Activated CD4-positive, alpha-beta T cell treated with anti-CD3 and anti-CD28 coated beads, Interleukin-2, amount 10 ng/mL, durations not matched to agents 24 days and 14 days (primary cell): ENCODE measurements at regions not wholly inside any gene's neighbourhood (a gene's known extent, or its start where the extent isn't known, plus 50 kb on each side); places are given as distances from the start of the nearest gene placed in this dataset.

ENCODE experiments used
- DNase-seq: peaks from one replicate; pipeline ENCODE4 v3.0.0; 2022
- H3K27ac Mint-ChIP-seq: one replicate; pipeline ENCODE4 v1.8.0; 2022; ENCODE audit warnings: mild to moderate bottlenecking, mixed read lengths
- H3K27me3 Mint-ChIP-seq: one replicate; pipeline ENCODE4 v1.8.0; 2022; ENCODE audit warnings: mixed read lengths
- H3K36me3 Mint-ChIP-seq: one replicate; pipeline ENCODE4 v1.8.0; 2022; ENCODE audit warnings: low read depth, mild to moderate bottlenecking, mixed read lengths
- H3K4me1 Mint-ChIP-seq: one replicate; pipeline ENCODE4 v1.8.0; 2021; ENCODE audit warnings: mixed read lengths
- H3K4me3 Mint-ChIP-seq: one replicate; pipeline ENCODE4 v1.8.0; 2022; ENCODE audit warnings: mild to moderate bottlenecking, moderate library complexity, mixed read lengths
- H3K9me3 Mint-ChIP-seq: one replicate; pipeline ENCODE4 v1.8.0; 2021; ENCODE audit warnings: mixed read lengths
- intact Hi-C: fragments of 100-400 bp; cut with micrococcal nuclease; formaldehyde crosslinking; loops from one replicate; pipeline ENCODE4 v1.15.1; 2023

GRCh38 chr9:79134654-79135053 lies 437.1 kb upstream of the TLE4 start:
- Mint-ChIP-seq H3K27ac (no peak overlapping the region), H3K4me1 (no peaks in the 10 kb centered on the region), H3K9me3 (no peaks in the 10 kb centered on the region), H3K4me3 (no peak overlapping the region), H3K36me3 (no peaks in the 10 kb centered on the region), H3K27me3 (no peaks in the 10 kb centered on the region)
- DNase-seq, result no peak
- intact Hi-C loops, result loop anchor here (10.0 kb wide), 1 partner anchor 820 kb away; no protein-coding TSS in a partner anchor

DNA sequence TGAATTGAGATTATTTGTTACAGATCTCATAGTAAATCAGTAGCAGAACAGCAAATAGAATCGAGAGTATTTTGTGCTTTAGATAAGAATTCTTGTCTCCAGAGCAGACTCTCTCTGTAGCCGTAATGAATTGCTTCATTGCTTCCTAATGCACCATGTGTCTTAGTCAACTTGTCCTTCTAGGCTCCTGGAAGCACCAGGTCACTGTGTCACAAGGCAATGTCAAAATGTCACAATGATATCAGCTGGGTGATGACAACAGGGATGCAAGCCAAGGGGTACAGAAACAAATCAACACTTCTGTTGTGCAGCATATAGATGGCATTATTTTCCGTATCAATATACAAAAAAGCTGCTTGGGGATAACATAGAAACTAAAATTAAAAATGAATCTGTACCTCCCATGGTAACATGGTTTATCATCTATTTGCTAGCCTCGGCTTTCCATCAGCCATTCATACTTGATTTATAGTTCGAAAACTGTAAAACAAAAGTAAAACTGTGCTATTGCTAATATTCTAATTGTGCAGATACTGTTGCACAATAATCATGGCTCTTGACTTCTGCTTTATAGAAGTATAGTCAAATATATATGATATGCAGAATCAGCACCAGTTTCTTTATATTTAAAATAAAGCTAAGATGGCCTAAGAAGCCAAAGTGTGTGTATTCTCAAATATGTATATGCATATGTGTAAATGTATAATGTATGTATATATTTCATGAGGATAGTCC lies 435.9 kb upstream of the TLE4 start:
- intact Hi-C loops, result loop anchor here (10.0 kb wide), 1 partner anchor 819 kb away; no protein-coding TSS in a partner anchor

GRCh38 chr9:79140751-79141150 lies 431.0 kb upstream of the TLE4 start:
- DNase-seq, result no peak
- intact Hi-C loops, result no loop called here
- Mint-ChIP-seq H3K36me3 (no peaks in the 10 kb centered on the region), H3K4me3 (no peak overlapping the region), H3K27me3 (no peaks in the 10 kb centered on the region), H3K4me1 (no peaks in the 10 kb centered on the region), H3K9me3 (no peaks in the 10 kb centered on the region), H3K27ac (no peak overlapping the region)

More for the DNA sequence above, 435.9 kb upstream of the TLE4 start:
- H3K9me3 Mint-ChIP-seq, result no peaks in the 10 kb centered on the region
- H3K27me3 Mint-ChIP-seq, result no peaks in the 10 kb centered on the region
- H3K4me1 Mint-ChIP-seq, result no peaks in the 10 kb centered on the region
- H3K4me3 Mint-ChIP-seq, result no peak overlapping the region
- no peak for DNase-seq
- no peak overlapping the region for H3K27ac Mint-ChIP-seq
- H3K36me3 Mint-ChIP-seq, result no peaks in the 10 kb centered on the region

DNA sequence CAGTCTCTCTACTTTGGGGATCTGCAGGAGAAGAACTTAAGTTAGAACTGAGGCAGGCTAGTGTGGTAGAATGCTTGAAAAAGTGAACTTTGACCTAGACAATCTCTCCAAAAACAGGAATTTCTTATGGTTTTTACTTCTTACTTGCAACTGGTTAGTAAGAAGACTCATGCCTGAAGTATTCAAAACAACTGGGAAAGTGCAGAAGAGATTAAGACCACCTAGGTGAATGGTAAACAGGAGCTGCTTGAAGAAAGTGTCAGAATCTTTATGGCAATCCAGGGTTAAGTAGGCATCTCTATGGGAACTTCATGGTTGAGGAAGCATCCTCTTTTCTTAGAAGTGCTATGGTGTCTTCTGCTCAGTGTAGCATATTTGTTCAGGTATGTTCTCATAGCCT lies 428.6 kb upstream of the TLE4 start:
- DNase-seq, result no peak
- H3K9me3 Mint-ChIP-seq, result no peaks in the 10 kb centered on the region
- intact Hi-C loops, result no loop called here
- no peaks in the 10 kb centered on the region for H3K36me3 Mint-ChIP-seq
- no peaks in the 10 kb centered on the region for H3K27me3 Mint-ChIP-seq
- no peak overlapping the region for H3K4me3 Mint-ChIP-seq
- no peak overlapping the region for H3K27ac Mint-ChIP-seq
- no peaks in the 10 kb centered on the region for H3K4me1 Mint-ChIP-seq

DNA sequence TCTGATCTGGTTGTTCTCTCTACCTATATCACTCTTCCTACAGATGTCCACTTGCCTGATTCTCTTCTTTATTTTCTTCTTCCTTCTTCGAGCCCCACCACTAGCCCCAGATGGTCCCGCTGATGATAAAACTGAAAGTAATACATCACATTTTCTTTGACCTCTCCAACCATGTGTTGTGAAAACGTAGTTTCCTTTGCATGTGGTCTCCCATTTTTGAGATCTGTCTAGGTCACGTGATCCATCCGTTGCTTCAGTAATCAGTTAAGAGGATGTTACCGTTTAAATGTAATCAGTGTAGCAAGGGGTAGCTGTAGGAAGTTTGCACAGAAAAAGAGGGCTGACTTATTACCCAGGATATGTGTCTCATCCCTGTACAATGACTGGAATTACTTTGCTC lies 426.3 kb upstream of the TLE4 start:
- DNase-seq, result no peak
- Mint-ChIP-seq H3K4me1 (no peaks in the 10 kb centered on the region), H3K36me3 (no peaks in the 10 kb centered on the region), H3K9me3 (no peaks in the 10 kb centered on the region), H3K4me3 (no peak overlapping the region), H3K27ac (no peak overlapping the region), H3K27me3 (no peaks in the 10 kb centered on the region)
- intact Hi-C loops, result no loop called here

- H3K9me3 Mint-ChIP-seq, result no peaks in the 10 kb centered on the region
- no peaks in the 10 kb centered on the region for H3K27me3 Mint-ChIP-seq
- H3K36me3 Mint-ChIP-seq, result no peaks in the 10 kb centered on the region
- no peak overlapping the region for H3K4me3 Mint-ChIP-seq
- H3K4me1 Mint-ChIP-seq, result no peaks in the 10 kb centered on the region
- H3K27ac Mint-ChIP-seq, result no peak overlapping the region
- intact Hi-C loops, result no loop called here
- no peak for DNase-seq
Observed at GRCh38 chr9:79149585-79149984, 422.2 kb upstream of the TLE4 start.

- Mint-ChIP-seq H3K4me1 (no peaks in the 10 kb centered on the region), H3K27ac (no peak overlapping the region), H3K27me3 (no peaks in the 10 kb centered on the region), H3K9me3 (no peaks in the 10 kb centered on the region), H3K36me3 (no peaks in the 10 kb centered on the region), H3K4me3 (no peak overlapping the region)
- DNase-seq, result no peak
- intact Hi-C loops, result no loop called here
Observed at GRCh38 chr9:79151791-79152190, 420.0 kb upstream of the TLE4 start.

DNA sequence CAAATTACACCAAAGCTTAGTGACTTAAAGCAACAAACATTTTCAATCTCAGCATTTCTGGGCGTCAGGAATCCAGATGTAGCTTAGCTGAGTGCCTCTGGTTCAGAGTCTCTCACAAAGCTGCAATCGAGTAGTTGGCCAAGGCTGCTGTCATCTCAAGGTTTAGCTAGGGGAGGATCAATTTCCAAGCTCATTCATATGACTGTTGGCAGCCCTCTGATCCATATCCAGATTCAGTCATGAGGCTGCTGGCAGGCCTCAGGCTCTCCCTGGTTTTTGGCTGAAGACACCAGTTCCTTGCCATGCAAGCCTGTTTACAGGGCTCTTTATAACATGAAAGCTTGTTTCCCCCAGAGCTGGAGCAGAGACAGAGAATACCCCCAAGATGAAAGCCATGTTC lies 419.5 kb upstream of the TLE4 start:
- Mint-ChIP-seq H3K27me3 (no peaks in the 10 kb centered on the region), H3K4me1 (no peaks in the 10 kb centered on the region)

GRCh38 chr9:79154806-79155205 lies 417.0 kb upstream of the TLE4 start:
- Mint-ChIP-seq H3K4me3 (no peak overlapping the region), H3K36me3 (no peaks in the 10 kb centered on the region), H3K9me3 (no peaks in the 10 kb centered on the region), H3K27me3 (no peaks in the 10 kb centered on the region), H3K27ac (no peak overlapping the region), H3K4me1 (no peaks in the 10 kb centered on the region)
- intact Hi-C loops, result no loop called here
- DNase-seq, result no peak

More for the DNA sequence above, 419.5 kb upstream of the TLE4 start:
- no peaks in the 10 kb centered on the region for H3K36me3 Mint-ChIP-seq
- no peak overlapping the region for H3K4me3 Mint-ChIP-seq
- intact Hi-C loops, result no loop called here
- DNase-seq, result no peak
- no peak overlapping the region for H3K27ac Mint-ChIP-seq
- H3K9me3 Mint-ChIP-seq, result no peaks in the 10 kb centered on the region

- H3K27me3 Mint-ChIP-seq, result no peaks in the 10 kb centered on the region
- no peak overlapping the region for H3K27ac Mint-ChIP-seq
- H3K4me3 Mint-ChIP-seq, result no peak overlapping the region
- DNase-seq, result no peak
- H3K9me3 Mint-ChIP-seq, result no peaks in the 10 kb centered on the region
- H3K4me1 Mint-ChIP-seq, result no peaks in the 10 kb centered on the region
- no peaks in the 10 kb centered on the region for H3K36me3 Mint-ChIP-seq
- intact Hi-C loops, result no loop called here
Observed at GRCh38 chr9:79155308-79155707, 416.5 kb upstream of the TLE4 start.

DNA sequence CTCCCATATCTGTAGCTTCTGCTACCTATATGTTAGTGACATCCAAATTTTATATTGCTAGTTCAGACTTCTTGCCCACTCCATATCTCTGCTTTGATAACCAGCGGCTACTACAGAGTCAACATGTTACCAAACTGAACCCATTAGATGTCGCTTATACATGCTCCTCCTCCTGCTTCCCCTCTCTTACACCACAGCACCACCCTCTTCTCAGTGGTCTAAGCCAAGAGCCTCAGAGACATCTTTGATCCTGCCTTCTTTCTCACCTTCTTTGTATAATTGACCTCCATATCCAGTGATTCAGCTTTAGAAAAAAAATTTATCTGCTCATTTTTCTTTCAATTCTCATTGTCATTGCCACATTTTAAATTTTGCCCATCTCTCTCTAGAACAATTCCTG lies 408.2 kb upstream of the TLE4 start:
- no peaks in the 10 kb centered on the region for H3K36me3 Mint-ChIP-seq
- no peak overlapping the region for H3K27ac Mint-ChIP-seq
- H3K4me3 Mint-ChIP-seq, result no peak overlapping the region
- no peaks in the 10 kb centered on the region for H3K4me1 Mint-ChIP-seq
- no peak for DNase-seq
- no peaks in the 10 kb centered on the region for H3K9me3 Mint-ChIP-seq
- intact Hi-C loops, result no loop called here
- H3K27me3 Mint-ChIP-seq, result no peaks in the 10 kb centered on the region

GRCh38 chr9:79164406-79164805 lies 407.4 kb upstream of the TLE4 start:
- Mint-ChIP-seq H3K27me3 (no peaks in the 10 kb centered on the region), H3K4me3 (no peak overlapping the region), H3K36me3 (no peaks in the 10 kb centered on the region), H3K27ac (no peak overlapping the region), H3K9me3 (no peaks in the 10 kb centered on the region), H3K4me1 (no peaks in the 10 kb centered on the region)
- no peak for DNase-seq
- intact Hi-C loops, result no loop called here

DNA sequence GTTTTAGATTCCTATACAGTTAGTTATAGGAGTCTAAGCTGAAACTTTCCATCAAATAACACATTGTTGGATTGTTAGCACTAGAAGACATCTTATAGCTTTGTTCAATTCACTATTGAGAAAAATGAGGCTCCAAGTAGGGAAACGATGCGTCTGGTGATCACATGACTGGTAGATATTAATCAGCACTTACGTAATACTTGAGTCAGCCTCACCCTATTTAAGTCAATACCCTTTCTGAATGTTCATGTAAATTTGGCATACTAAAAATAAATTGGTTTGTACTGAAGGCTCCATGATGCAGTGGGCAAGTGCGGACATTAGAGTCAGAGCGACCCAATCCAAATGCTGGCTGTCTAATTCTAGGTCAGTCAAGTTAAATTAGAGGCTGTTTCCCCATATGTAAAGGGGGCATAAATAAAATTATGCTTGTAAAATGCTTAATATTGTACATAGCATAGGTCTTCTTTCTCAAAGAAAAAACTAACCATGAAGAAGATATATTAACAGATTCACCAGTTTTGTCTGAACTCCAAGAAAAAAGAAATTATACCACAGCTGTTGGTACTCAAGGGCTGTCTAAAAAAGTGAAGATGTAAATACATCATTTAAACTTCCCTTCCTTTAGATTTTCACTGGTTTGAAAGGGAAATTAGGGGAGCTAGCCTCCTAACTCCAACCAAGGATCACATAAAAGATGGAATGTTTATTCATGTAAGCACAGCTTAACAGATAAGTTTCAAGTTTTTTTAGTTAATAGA lies 406.6 kb upstream of the TLE4 start:
- no peaks in the 10 kb centered on the region for H3K36me3 Mint-ChIP-seq
- H3K27ac Mint-ChIP-seq, result no peak overlapping the region
- no peak for DNase-seq
- no peaks in the 10 kb centered on the region for H3K27me3 Mint-ChIP-seq
- no peak overlapping the region for H3K4me3 Mint-ChIP-seq
- H3K4me1 Mint-ChIP-seq, result no peaks in the 10 kb centered on the region
- no peaks in the 10 kb centered on the region for H3K9me3 Mint-ChIP-seq
- intact Hi-C loops, result no loop called here

DNA sequence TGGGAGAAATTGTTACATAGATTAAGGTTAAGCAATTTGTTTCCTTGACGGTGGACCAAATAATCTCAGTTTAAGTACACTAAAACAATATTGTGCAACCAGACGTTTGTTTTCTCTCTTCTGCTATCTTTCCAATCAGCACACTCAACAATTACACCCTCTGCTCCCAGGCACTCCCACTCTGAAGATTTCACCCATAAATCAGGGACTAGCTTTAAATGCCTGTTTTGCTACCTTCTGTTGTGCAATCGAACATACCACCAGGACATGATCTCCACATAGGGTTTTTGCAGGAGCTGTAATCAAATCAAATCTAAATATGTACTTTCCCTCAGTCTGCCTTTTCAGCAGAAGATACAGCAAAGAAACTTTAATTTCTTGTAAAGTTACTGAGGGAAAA lies 405.8 kb upstream of the TLE4 start:
- Mint-ChIP-seq H3K9me3 (no peaks in the 10 kb centered on the region), H3K4me3 (no peak overlapping the region), H3K36me3 (no peaks in the 10 kb centered on the region), H3K4me1 (no peaks in the 10 kb centered on the region), H3K27me3 (no peaks in the 10 kb centered on the region), H3K27ac (no peak overlapping the region)
- no peak for DNase-seq
- intact Hi-C loops, result no loop called here
